Uterus (tissue), 3 donors: ENCODE measurements at regions not wholly inside any gene's neighbourhood (a gene's known extent, or its start where the extent isn't known, plus 50 kb on each side); places are given as distances from the start of the nearest gene placed in this dataset.

ENCODE experiments used
- DNase-seq, 2 donors: peaks; one replicate each; pipeline ENCODE4 v3.0.0-alpha.2; 2019 to 2020
- H3K27ac ChIP-seq, 2 donors: fragments of 200-600 bp; sonication (generic); 1 replicate in 1 of 2; 2 replicates in 1 of 2; pipeline ENCODE4 v1.5.1; 2016 to 2018
- H3K27me3 ChIP-seq, 2 donors: fragments of 200-600 bp; sonication (generic); one replicate each; pipeline ENCODE4 v1.5.1; 2018 to 2019; ENCODE audit warnings: control low read depth in 1 of 2
- H3K36me3 ChIP-seq, 2 donors: fragments of 200-600 bp; sonication (generic); one replicate each; pipeline ENCODE4 v1.5.1; 2019; ENCODE audit warnings: control low read depth in 1 of 2
- H3K4me1 ChIP-seq, 2 donors: fragments of 200-600 bp; sonication (generic); one replicate each; pipeline ENCODE4 v1.5.1; 2018 to 2019; ENCODE audit warnings: control low read depth in 1 of 2
- H3K4me3 ChIP-seq, 2 donors: fragments of 200-600 bp; sonication (generic); 1 replicate in 1 of 2; 2 replicates in 1 of 2; pipeline ENCODE4 v1.5.1; 2018 to 2019; ENCODE audit warnings: mild to moderate bottlenecking in 1 of 2
- H3K9me3 ChIP-seq, 2 donors: fragments of 200-600 bp; sonication (generic); one replicate each; pipeline ENCODE4 v1.5.1; 2019; ENCODE audit warnings: control low read depth in 1 of 2
- CTCF ChIP-seq, 4 experiments: fragments of 200-600 bp in 2 of 4; fragments of 450-650 bp in 2 of 4; sonication (generic) in 2 of 4; IDR thresholded peaks; one replicate each; pipeline ENCODE4 v1.5.1; 2016 to 2019; ENCODE audit warnings: antibody characterized with exemption in 4 of 4, mild to moderate bottlenecking in 2 of 4, moderate library complexity in 1 of 4
- POLR2A ChIP-seq, 2 donors: fragments of 450-650 bp; IDR thresholded peaks; one replicate each; pipeline ENCODE4 v1.6.1; 2016; ENCODE audit warnings: antibody characterized with exemption in 2 of 2, mild to moderate bottlenecking in 1 of 2, moderate library complexity in 1 of 2
- intact Hi-C: fragments of 100-400 bp; cut with DNase I; formaldehyde crosslinking; loops from one replicate; pipeline ENCODE4 v1.15.1; 2023; ENCODE audit warnings: low total_unique reads
- donor health status: DM: yes; HTN: yes; CAD: no.

- no peaks in the 10 kb centered on the region for H3K36me3 ChIP-seq
- no peaks in the 10 kb centered on the region for H3K27me3 ChIP-seq
- intact Hi-C loops = no loop called here
- DNase-seq = no peak
- no peak overlapping the region for H3K4me3 ChIP-seq
- TF ChIP-seq POLR2A (IDR thresholded peaks at IDR 0.05) (no peak), CTCF (IDR thresholded peaks at IDR 0.05) (no peak)
- no peaks in the 10 kb centered on the region for H3K4me1 ChIP-seq
- H3K9me3 ChIP-seq = no peaks in the 10 kb centered on the region
- H3K27ac ChIP-seq = no peak overlapping the region
These were observed 1092.3 kb upstream of the NXPH2 start for GRCh38 chr2:139872503-139872902.

- no peak for DNase-seq
- Histone ChIP-seq H3K4me1 (no peaks in the 10 kb centered on the region), H3K9me3 (no peaks in the 10 kb centered on the region), H3K27me3 (no peaks in the 10 kb centered on the region), H3K4me3 (no peak overlapping the region), H3K36me3 (no peaks in the 10 kb centered on the region), H3K27ac (no peak overlapping the region)
- TF ChIP-seq CTCF (IDR thresholded peaks at IDR 0.05) = no peak
- TF ChIP-seq POLR2A (IDR thresholded peaks at IDR 0.05) = no peak
- intact Hi-C loops = no loop called here
These were observed 1091.8 kb upstream of the NXPH2 start for GRCh38 chr2:139872032-139872431.

GRCh38 chr2:139867601-139868226 is 1087.5 kb upstream of the NXPH2 start:
- intact Hi-C loops = no loop called here
- Histone ChIP-seq H3K9me3 (no peaks in the 10 kb centered on the region), H3K4me3 (no peak overlapping the region), H3K4me1 (no peaks in the 10 kb centered on the region), H3K36me3 (no peaks in the 10 kb centered on the region), H3K27ac (no peak overlapping the region), H3K27me3 (no peaks in the 10 kb centered on the region)
- DNase-seq = no peak
- TF ChIP-seq CTCF (IDR thresholded peaks at IDR 0.05) = no peak
- TF ChIP-seq POLR2A (IDR thresholded peaks at IDR 0.05) = no peak

GRCh38 chr2:139864821-139865302 is 1084.7 kb upstream of the NXPH2 start:
- Histone ChIP-seq H3K27me3 (no peaks in the 10 kb centered on the region), H3K9me3 (peaks cover 0 to 3% of the 10 kb centered on the region in 2 donors), H3K27ac (no peak overlapping the region), H3K36me3 (no peaks in the 10 kb centered on the region), H3K4me3 (no peak overlapping the region), H3K4me1 (no peaks in the 10 kb centered on the region)
- intact Hi-C loops = no loop called here
- no peak for TF ChIP-seq CTCF (IDR thresholded peaks at IDR 0.05)
- no peak for TF ChIP-seq POLR2A (IDR thresholded peaks at IDR 0.05)
- DNase-seq = no peak

GRCh38 chr2:139854769-139855483 is 1074.7 kb upstream of the NXPH2 start:
- H3K36me3 ChIP-seq = no peaks in the 10 kb centered on the region
- DNase-seq = no peak
- TF ChIP-seq CTCF (IDR thresholded peaks at IDR 0.05) = no peak
- no peak for TF ChIP-seq POLR2A (IDR thresholded peaks at IDR 0.05)
- H3K27me3 ChIP-seq = no peaks in the 10 kb centered on the region
- no peak overlapping the region for H3K27ac ChIP-seq
- no peaks in the 10 kb centered on the region for H3K4me1 ChIP-seq
- no peak overlapping the region for H3K4me3 ChIP-seq
- intact Hi-C loops = no loop called here
- no peaks in the 10 kb centered on the region for H3K9me3 ChIP-seq
